IMR-90 (cell line): ENCODE measurements at regions not wholly inside any gene's neighbourhood (a gene's known extent, or its start where the extent isn't known, plus 50 kb on each side); places are given as distances from the start of the nearest gene placed in this dataset.

Experiments
- ATAC-seq: fragments of 200-7000 bp; cut with Tn5 transposase; 2 replicates; pipeline ENCODE4 v1.9.1; 2020; ENCODE audit warnings: low read depth, mild to moderate bottlenecking, moderate library complexity
- BruUV-seq: library from RNA; stranded (reverse); fragments of 400-500 nt; replicated peaks from 2 replicates; lab custom pipeline; 2021; lab: Mats Ljungman, UMichigan
- CTCF ChIA-PET: fragments of 300-600 bp; formaldehyde crosslinking; extraction: SDS; loops from one replicate; lab custom pipeline; 2021; ENCODE audit warnings: antibody characterized with exemption; lab: Yijun Ruan, JAX
- POLR2A ChIA-PET: fragments of 300-600 bp; sonication (Branson Sonifier 250); formaldehyde crosslinking; loops from one replicate; lab custom pipeline; 2022; ENCODE audit warnings: antibody characterized with exemption; ENCODE audit not compliant: unreplicated experiment; lab: Charles Lee
- DNase-seq: peaks from one replicate; pipeline ENCODE4 v3.0.0; 2013
- H2AFZ ChIP-seq: replicated peaks from 2 replicates; pipeline ENCODE3; 2013; ENCODE audit warnings: low read length, mild to moderate bottlenecking; ENCODE audit not compliant: poor library complexity
- H2AK5ac ChIP-seq: 2 replicates; pipeline ENCODE4 v1.6.1; 2013; ENCODE audit warnings: low read depth, low read length, inconsistent platforms
- H2AK9ac ChIP-seq: replicated peaks from 2 replicates; pipeline ENCODE3; 2013; ENCODE audit warnings: mild to moderate bottlenecking, low read depth, low read length, moderate library complexity; ENCODE audit not compliant: poor library complexity
- H2BK120ac ChIP-seq: 2 replicates; pipeline ENCODE4 v1.6.1; 2013; ENCODE audit warnings: low read depth, low read length, inconsistent platforms
- H2BK15ac ChIP-seq: 3 replicates; pipeline ENCODE4 v1.6.1; 2013; ENCODE audit warnings: low read depth, low read length, inconsistent platforms
- H2BK20ac ChIP-seq: 2 replicates; pipeline ENCODE4 v1.6.1; 2013; ENCODE audit warnings: low read depth, mild to moderate bottlenecking, inconsistent platforms, low read length, moderate library complexity
- H2BK5ac ChIP-seq: 2 replicates; pipeline ENCODE4 v1.6.1; 2013; ENCODE audit warnings: mild to moderate bottlenecking, low read depth, low read length, inconsistent platforms; ENCODE audit not compliant: poor library complexity, severe bottlenecking
- H3K14ac ChIP-seq: replicated peaks from 2 replicates; pipeline ENCODE4 v1.6.1; 2013; ENCODE audit warnings: low read depth, low read length, inconsistent platforms
- H3K18ac ChIP-seq: 2 replicates; pipeline ENCODE4 v1.6.1; 2013; ENCODE audit warnings: low read depth, low read length, control low read depth
- H3K23ac ChIP-seq: 2 replicates; pipeline ENCODE4 v1.6.1; 2013; ENCODE audit warnings: low read depth, low read length, inconsistent platforms
- H3K27ac ChIP-seq: 2 replicates; pipeline ENCODE4 v1.5.1; 2013; ENCODE audit warnings: mild to moderate bottlenecking, control low read depth, low read length; ENCODE audit not compliant: insufficient read depth
- H3K27me3 ChIP-seq: 2 replicates; pipeline ENCODE4 v1.6.1; 2013; ENCODE audit warnings: low read length; ENCODE audit not compliant: control insufficient read depth, insufficient read depth
- H3K36me3 ChIP-seq: 2 replicates; pipeline ENCODE4 v1.6.1; 2013; ENCODE audit warnings: low read length, mixed read lengths; ENCODE audit not compliant: control insufficient read depth, insufficient read depth
- H3K4ac ChIP-seq: 2 replicates; pipeline ENCODE4 v1.6.1; 2013; ENCODE audit warnings: low read depth, low read length, inconsistent platforms
- H3K4me1 ChIP-seq: 2 replicates; pipeline ENCODE4 v1.6.1; 2013; ENCODE audit warnings: low read length, mixed read lengths; ENCODE audit not compliant: control insufficient read depth, insufficient read depth
- H3K4me2 ChIP-seq: 2 replicates; pipeline ENCODE4 v1.6.1; 2013; ENCODE audit warnings: low read depth, mild to moderate bottlenecking, control low read depth, low read length, moderate library complexity
- H3K4me3 ChIP-seq: 2 replicates; pipeline ENCODE4 v1.5.1; 2013; ENCODE audit warnings: low read depth, mild to moderate bottlenecking, control low read depth, low read length, moderate library complexity; ENCODE audit not compliant: insufficient read depth
- H3K56ac ChIP-seq: 2 replicates; pipeline ENCODE4 v1.6.1; 2013; ENCODE audit warnings: low read length, inconsistent platforms; ENCODE audit not compliant: insufficient read depth; ENCODE audit errors: extremely low read depth
- H3K79me1 ChIP-seq, 2 experiments: 2 replicates each; pipeline ENCODE4 v1.6.1; 2013; ENCODE audit warnings: low read length in 2 of 2, inconsistent platforms in 1 of 2, low read depth in 1 of 2
- H3K9ac ChIP-seq: 2 replicates; pipeline ENCODE4 v1.6.1; 2013; ENCODE audit warnings: low read depth, low read length, control low read depth
- H3K9me1 ChIP-seq: 2 replicates; pipeline ENCODE4 v1.6.1; 2013; ENCODE audit warnings: low read length, inconsistent platforms; ENCODE audit not compliant: insufficient read depth
- H3K9me3 ChIP-seq: 2 replicates; pipeline ENCODE4 v1.6.1; 2013; ENCODE audit warnings: low read length; ENCODE audit not compliant: control insufficient read depth, insufficient read depth
- H4K20me1 ChIP-seq: 2 replicates; pipeline ENCODE4 v1.6.1; 2013; ENCODE audit warnings: low read length, inconsistent platforms; ENCODE audit not compliant: insufficient read depth
- H4K5ac ChIP-seq: 2 replicates; pipeline ENCODE4 v1.6.1; 2013; ENCODE audit warnings: mild to moderate bottlenecking, low read depth, low read length, control low read depth
- H4K8ac ChIP-seq, 2 experiments: 2 replicates each; pipeline ENCODE4 v1.6.1; 2013; ENCODE audit warnings: low read depth in 2 of 2, low read length in 2 of 2, control low read depth in 1 of 2, inconsistent platforms in 1 of 2
- H4K91ac ChIP-seq: 2 replicates; pipeline ENCODE4 v1.6.1; 2013; ENCODE audit warnings: low read depth, low read length, inconsistent platforms; ENCODE audit not compliant: insufficient read depth
- BHLHE40 ChIP-seq: fragments of 150-350 bp; IDR thresholded peaks from 2 replicates; pipeline ENCODE4 v1.6.1; 2016; ENCODE audit warnings: mild to moderate bottlenecking, low read depth, low read length
- CEBPB ChIP-seq: IDR thresholded peaks from 2 replicates; pipeline ENCODE4 v1.6.1; 2012; ENCODE audit warnings: low read depth, low read length, improper control_type of control experiment
- CHD1 ChIP-seq: IDR thresholded peaks from 2 replicates; pipeline ENCODE4 v1.6.1; 2012; ENCODE audit warnings: low read depth, low read length, improper control_type of control experiment
- CTCF ChIP-seq: conservative IDR thresholded peaks from 2 replicates; pipeline ENCODE4 v1.5.1; 2012; ENCODE audit warnings: mild to moderate bottlenecking, low read depth, low read length, improper control_type of control experiment
- ELK1 ChIP-seq: fragments of 150-350 bp; IDR thresholded peaks from 2 replicates; pipeline ENCODE4 v1.6.1; 2016; ENCODE audit warnings: low read depth, mild to moderate bottlenecking, low read length, moderate library complexity, borderline replicate concordance
- FOS ChIP-seq: fragments of 150-350 bp; IDR thresholded peaks from 2 replicates; pipeline ENCODE4 v1.6.1; 2016; ENCODE audit warnings: low read depth, low read length
- MAFK ChIP-seq: IDR thresholded peaks from 2 replicates; pipeline ENCODE4 v1.6.1; 2012; ENCODE audit warnings: low read depth, low read length, improper control_type of control experiment
- MAZ ChIP-seq: IDR thresholded peaks from 2 replicates; pipeline ENCODE4 v1.6.1; 2012; ENCODE audit warnings: low read depth, mild to moderate bottlenecking, low read length, improper control_type of control experiment, moderate library complexity, borderline replicate concordance
- MXI1 ChIP-seq: IDR thresholded peaks from 2 replicates; pipeline ENCODE4 v1.6.1; 2012; ENCODE audit warnings: low read depth, mild to moderate bottlenecking, low read length, moderate library complexity, borderline replicate concordance
- NFE2L2 ChIP-seq: fragments of 150-350 bp; IDR thresholded peaks from 2 replicates; pipeline ENCODE4 v1.6.1; 2016; ENCODE audit warnings: low read depth, mild to moderate bottlenecking, low read length
- RAD21 ChIP-seq: IDR thresholded peaks from 2 replicates; pipeline ENCODE4 v1.6.1; 2012; ENCODE audit warnings: low read length, improper control_type of control experiment
- RCOR1 ChIP-seq: IDR thresholded peaks from 2 replicates; pipeline ENCODE4 v1.6.1; 2012; ENCODE audit warnings: mild to moderate bottlenecking, low read length, improper control_type of control experiment; ENCODE audit not compliant: insufficient replicate concordance
- RFX5 ChIP-seq: IDR thresholded peaks from 2 replicates; pipeline ENCODE4 v1.8.0; 2012; ENCODE audit warnings: low read depth, mild to moderate bottlenecking, low read length, moderate library complexity
- SMC3 ChIP-seq: fragments of 150-350 bp; IDR thresholded peaks from 2 replicates; pipeline ENCODE4 v1.6.1; 2016; ENCODE audit warnings: low read depth, mild to moderate bottlenecking, antibody characterized with exemption, low read length, moderate library complexity
- USF2 ChIP-seq: fragments of 150-350 bp; IDR thresholded peaks from 2 replicates; pipeline ENCODE4 v1.6.1; 2017; ENCODE audit warnings: mild to moderate bottlenecking, antibody characterized with exemption, low read length, low read depth
- WGBS, 2 experiments: methylation state at CpG; one replicate each; pipeline versions ENCODE4 v1.1.5 to v1.1.7; 2013; ENCODE audit warnings: missing lambda C conversion rate in 2 of 2; ENCODE audit not compliant: insufficient read length in 1 of 2; ENCODE audit errors: extremely low coverage in 2 of 2; 5-methylcytosine and 5-hydroxymethylcytosine counted together
- dilution Hi-C: fragments of 300-500 bp; cut with HindIII; formaldehyde crosslinking; loops from one replicate; pipeline ENCODE4 v1.14.3; 2018; ENCODE audit warnings: low sequenced_read_pairs; ENCODE audit not compliant: unreplicated experiment
- in situ Hi-C: fragments of 300-500 bp; cut with MboI; formaldehyde crosslinking; loops from 3 replicates; pipeline ENCODE4 v1.14.3; 2019; ENCODE audit warnings: low sequenced_read_pairs, inconsistent platforms, mixed read lengths
- intact Hi-C: fragments of 100-400 bp; cut with micrococcal nuclease; formaldehyde crosslinking; loops from 2 replicates; pipeline ENCODE4 v1.10.0; 2022

- H4K5ac ChIP-seq: no peak overlapping the region
- dilution Hi-C loops: no loop called here
- H3K9me1 ChIP-seq: 0 out of 2 replicates have a peak, but pooled peaks cover 2% of the 10 kb centered on the region
- H3K4me2 ChIP-seq: no peak overlapping the region
- no peak overlapping the region for H2BK120ac ChIP-seq
- no peak overlapping the region for H4K91ac ChIP-seq
- H4K8ac ChIP-seq: no peak overlapping the region
- no peaks in the 10 kb centered on the region for H3K36me3 ChIP-seq
- H3K4me3 ChIP-seq: no peak overlapping the region
- ATAC-seq: no peak
- H2BK20ac ChIP-seq: no peak overlapping the region
- H3K4ac ChIP-seq: no peak overlapping the region
- CTCF ChIA-PET: no interaction called here
- no peak overlapping the region for H2AK5ac ChIP-seq
- no peak overlapping the region for H3K23ac ChIP-seq
- no peak overlapping the region for H3K9ac ChIP-seq
- H3K14ac ChIP-seq: no peak overlapping the region
- H3K18ac ChIP-seq: no peak overlapping the region
- H3K56ac ChIP-seq: no peak overlapping the region
- no peak overlapping the region for H2BK15ac ChIP-seq
- no peaks in the 10 kb centered on the region for H3K4me1 ChIP-seq
- in situ Hi-C loops: no loop called here
- H3K27me3 ChIP-seq: peaks cover 4% of the 10 kb centered on the region; the same call in 1 of the 2 replicates
- no peaks in the 10 kb centered on the region for H4K20me1 ChIP-seq
- intact Hi-C loops: no loop called here
- H3K27ac ChIP-seq: no peak overlapping the region
- no peak for DNase-seq
- WGBS, 2 experiments: no CpG with 5 or more reads among the region's 7 CpGs
- no peak overlapping the region for H2AFZ ChIP-seq
- no peaks in the 10 kb centered on the region for H3K79me1 ChIP-seq
- no peak overlapping the region for H2BK5ac ChIP-seq
- no TSS peak for BruUV-seq
- no peak overlapping the region for H2AK9ac ChIP-seq
- POLR2A ChIA-PET: no interaction called here
- H3K9me3 ChIP-seq: no peaks in the 10 kb centered on the region
- TF ChIP-seq FOS (no peak), MXI1 (no peak), SMC3 (no peak), USF2 (no peak), RFX5 (no peak), MAZ (no peak), NFE2L2 (no peak), RCOR1 (no peak), MAFK (no peak), ELK1 (no peak), CEBPB (no peak), CHD1 (no peak), RAD21 (no peak), CTCF (no peak), BHLHE40 (no peak)
Measured at GRCh38 chr2:8587920-8588830, 93.7 kb upstream of the ID2 start.
